Keratinocyte (primary cell): ENCODE measurements at regions not wholly inside any gene's neighbourhood (a gene's known extent, or its start where the extent isn't known, plus 50 kb on each side); places are given as distances from the start of the nearest gene placed in this dataset.

ENCODE experiments used
- DNase-seq: peaks from one replicate; pipeline ENCODE4 v3.0.0-alpha.2; 2011; ENCODE audit warnings: low read depth, missing footprints, low spot score
- FAIRE-seq: peaks from 2 replicates; lab custom pipeline; 2011; peaks lifted over from hg19 to GRCh38; lab: Jason Lieb, UNC
- H2AFZ ChIP-seq: 2 replicates; pipeline ENCODE4 v1.6.0; 2012; ENCODE audit warnings: low read length, control low read depth, inconsistent platforms; ENCODE audit not compliant: control insufficient read depth
- H3K27ac ChIP-seq: 2 replicates; pipeline ENCODE4 v1.5.1; 2011; ENCODE audit warnings: low read length; ENCODE audit not compliant: control insufficient read depth, insufficient read depth
- H3K27me3 ChIP-seq: 3 replicates; pipeline ENCODE4 v1.6.0; 2011; ENCODE audit warnings: low read length; ENCODE audit not compliant: control insufficient read depth, insufficient read depth; ENCODE audit errors: extremely low read depth
- H3K36me3 ChIP-seq, 2 experiments: 2 replicates in 1 of 2; 3 replicates in 1 of 2; pipeline ENCODE4 v1.5.1; 2011; ENCODE audit warnings: low read length in 2 of 2, mild to moderate bottlenecking in 1 of 2; ENCODE audit not compliant: control insufficient read depth in 2 of 2, insufficient read depth in 2 of 2; ENCODE audit errors: extremely low read depth in 1 of 2
- H3K4me1 ChIP-seq: 3 replicates; pipeline ENCODE4 v1.5.1; 2011; ENCODE audit warnings: low read length; ENCODE audit not compliant: control insufficient read depth, insufficient read depth; ENCODE audit errors: extremely low read depth
- H3K4me2 ChIP-seq: 3 replicates; pipeline ENCODE4 v1.6.0; 2011; ENCODE audit warnings: low read depth, low read length; ENCODE audit not compliant: control insufficient read depth, insufficient read depth; ENCODE audit errors: extremely low read depth
- H3K4me3 ChIP-seq, 3 experiments: fragments of 200-600 bp in 1 of 3; sonication (generic) in 1 of 3; 2 replicates in 2 of 3; 3 replicates in 1 of 3; pipeline ENCODE4 v1.5.1; 2011 to 2016; ENCODE audit warnings: low read length in 3 of 3, mild to moderate bottlenecking in 3 of 3, control low read depth in 2 of 3, inconsistent platforms in 1 of 3, low read depth in 1 of 3, mixed read lengths in 1 of 3, mixed run types in 1 of 3, moderate library complexity in 1 of 3; ENCODE audit not compliant: control insufficient read depth in 2 of 3, insufficient read depth in 2 of 3; ENCODE audit errors: extremely low read depth in 1 of 3
- H3K79me2 ChIP-seq: 2 replicates; pipeline ENCODE4 v1.6.0; 2012; ENCODE audit warnings: low read length; ENCODE audit not compliant: control insufficient read depth, insufficient read depth
- H3K9ac ChIP-seq: 3 replicates; pipeline ENCODE4 v1.6.0; 2011; ENCODE audit warnings: low read length; ENCODE audit not compliant: control insufficient read depth, insufficient read depth; ENCODE audit errors: extremely low read depth
- H3K9me1 ChIP-seq: 3 replicates; pipeline ENCODE4 v1.6.0; 2011; ENCODE audit warnings: low read length; ENCODE audit not compliant: control insufficient read depth, insufficient read depth; ENCODE audit errors: extremely low read depth
- H3K9me3 ChIP-seq: 2 replicates; pipeline ENCODE4 v1.5.1; 2012; ENCODE audit warnings: low read depth, low read length; ENCODE audit not compliant: control insufficient read depth
- H4K20me1 ChIP-seq: 3 replicates; pipeline ENCODE4 v1.6.0; 2011; ENCODE audit warnings: low read length; ENCODE audit not compliant: control insufficient read depth, insufficient read depth; ENCODE audit errors: extremely low read depth
- EZH2 ChIP-seq: IDR thresholded peaks from one replicate; pipeline ENCODE4 v1.6.1; 2012; ENCODE audit warnings: inconsistent platforms, mild to moderate bottlenecking, low read length, moderate library complexity
- dilution Hi-C: fragments of 300-500 bp; cut with MboI; formaldehyde crosslinking; loops from one replicate; pipeline ENCODE4 v1.7.0; 2020; ENCODE audit warnings: low sequenced_read_pairs; ENCODE audit not compliant: extremely low pct_ligation_motif_present
- TF ChIP-seq, protein P1 (sequence below), 3 experiments: IDR thresholded peaks in 1 of 3; conservative IDR thresholded peaks in 1 of 3; optimal IDR thresholded peaks in 1 of 3; 2 replicates in 2 of 3; 3 replicates in 1 of 3; pipeline versions ENCODE3 to v1.5.1; 2011; ENCODE audit warnings: low read length in 3 of 3, mild to moderate bottlenecking in 3 of 3, moderate library complexity in 2 of 3, control low read depth in 1 of 3, inconsistent platforms in 1 of 3; ENCODE audit not compliant: insufficient read depth in 2 of 3; ENCODE audit errors: extremely low read depth in 1 of 3

DNA sequence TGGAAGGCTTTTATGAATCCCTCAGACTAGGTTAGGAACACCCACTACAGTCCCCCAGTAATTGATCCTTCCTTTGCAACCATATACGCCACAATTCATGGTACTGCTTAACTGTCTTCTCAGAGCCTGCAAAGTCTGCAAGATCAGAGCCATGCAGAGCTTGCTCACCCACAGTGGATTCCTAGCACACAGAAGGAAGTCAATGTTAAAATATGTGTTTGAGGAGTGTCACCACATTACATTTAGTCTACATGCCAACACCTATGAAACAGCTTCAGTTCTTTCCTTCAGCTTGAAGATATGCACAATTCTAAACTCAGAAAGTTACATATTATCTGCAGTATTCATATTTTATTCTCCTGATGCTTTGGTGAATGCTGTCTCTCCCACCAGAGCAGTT, 138.5 kb downstream of the NDUFA12 start:
- Histone ChIP-seq H3K9me1 (no peaks in the 10 kb centered on the region), H3K9ac (no peak overlapping the region), H3K4me1 (no peaks in the 10 kb centered on the region), H3K4me3 (no peak overlapping the region), H3K27me3 (peaks cover 2% of the 10 kb centered on the region), H3K27ac (no peak overlapping the region), H4K20me1 (no peaks in the 10 kb centered on the region), H2AFZ (no peak overlapping the region), H3K36me3 (no peaks in the 10 kb centered on the region), H3K9me3 (no peaks in the 10 kb centered on the region), H3K79me2 (no peaks in the 10 kb centered on the region), H3K4me2 (no peak overlapping the region)
- dilution Hi-C loops = no loop called here
- DNase-seq = no peak
- no peak for FAIRE-seq
- TF ChIP-seq EZH2 = no peak
- TF ChIP-seq, protein P1, sequence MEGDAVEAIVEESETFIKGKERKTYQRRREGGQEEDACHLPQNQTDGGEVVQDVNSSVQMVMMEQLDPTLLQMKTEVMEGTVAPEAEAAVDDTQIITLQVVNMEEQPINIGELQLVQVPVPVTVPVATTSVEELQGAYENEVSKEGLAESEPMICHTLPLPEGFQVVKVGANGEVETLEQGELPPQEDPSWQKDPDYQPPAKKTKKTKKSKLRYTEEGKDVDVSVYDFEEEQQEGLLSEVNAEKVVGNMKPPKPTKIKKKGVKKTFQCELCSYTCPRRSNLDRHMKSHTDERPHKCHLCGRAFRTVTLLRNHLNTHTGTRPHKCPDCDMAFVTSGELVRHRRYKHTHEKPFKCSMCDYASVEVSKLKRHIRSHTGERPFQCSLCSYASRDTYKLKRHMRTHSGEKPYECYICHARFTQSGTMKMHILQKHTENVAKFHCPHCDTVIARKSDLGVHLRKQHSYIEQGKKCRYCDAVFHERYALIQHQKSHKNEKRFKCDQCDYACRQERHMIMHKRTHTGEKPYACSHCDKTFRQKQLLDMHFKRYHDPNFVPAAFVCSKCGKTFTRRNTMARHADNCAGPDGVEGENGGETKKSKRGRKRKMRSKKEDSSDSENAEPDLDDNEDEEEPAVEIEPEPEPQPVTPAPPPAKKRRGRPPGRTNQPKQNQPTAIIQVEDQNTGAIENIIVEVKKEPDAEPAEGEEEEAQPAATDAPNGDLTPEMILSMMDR (optimal IDR thresholded peaks at IDR 0.05 in 1 of 3, IDR thresholded peaks at IDR 0.05 in 1 of 3, conservative IDR thresholded peaks at IDR 0.05 in 1 of 3; ENCODE audit: extremely low read depth in 1 of 3, insufficient read depth in 2 of 3, low read length in 3 of 3) = no peak

DNA sequence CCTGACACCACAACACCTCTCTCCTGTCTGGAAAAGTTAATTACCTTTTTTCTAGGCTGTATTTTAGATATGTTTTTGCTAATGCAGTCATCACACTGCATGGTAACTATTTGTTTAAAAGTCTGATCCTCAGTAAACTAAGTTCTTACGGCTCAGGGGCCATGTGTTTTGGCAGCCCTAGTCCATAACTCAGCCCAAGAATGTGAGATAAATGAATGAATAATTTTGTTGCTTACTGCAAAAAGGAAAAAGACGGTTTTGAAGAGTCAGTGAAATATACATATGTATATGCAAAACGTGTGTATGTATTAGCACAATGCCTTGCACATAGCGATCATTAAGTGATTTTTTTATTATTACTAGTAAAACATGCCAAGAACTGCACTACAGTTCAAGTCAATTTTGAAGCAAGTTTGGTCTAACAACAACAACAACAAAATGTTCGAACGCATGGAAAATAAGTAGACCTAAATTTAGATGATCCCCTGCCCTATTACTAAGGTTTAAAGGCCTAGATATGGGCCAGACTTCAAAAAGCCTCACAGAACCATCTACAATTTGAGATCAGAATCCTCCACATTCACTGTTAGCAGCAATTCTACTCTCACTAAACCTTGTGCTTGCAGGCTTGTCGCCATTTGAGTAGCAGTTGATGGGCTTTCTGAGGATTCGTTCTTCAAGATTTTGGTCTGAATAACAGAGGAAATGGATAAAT, 140.0 kb downstream of the NDUFA12 start:
- Histone ChIP-seq H3K9me1 (no peaks in the 10 kb centered on the region), H3K9me3 (no peaks in the 10 kb centered on the region), H3K4me3 (no peak overlapping the region), H3K9ac (no peak overlapping the region), H3K36me3 (no peaks in the 10 kb centered on the region), H3K79me2 (no peaks in the 10 kb centered on the region), H3K4me2 (no peak overlapping the region), H3K4me1 (no peaks in the 10 kb centered on the region), H3K27me3 (peaks cover 6% of the 10 kb centered on the region), H4K20me1 (no peaks in the 10 kb centered on the region), H3K27ac (no peak overlapping the region), H2AFZ (no peak overlapping the region)
- DNase-seq = no peak
- FAIRE-seq = no peak
- TF ChIP-seq, protein P1 (optimal IDR thresholded peaks at IDR 0.05 in 1 of 3, IDR thresholded peaks at IDR 0.05 in 1 of 3, conservative IDR thresholded peaks at IDR 0.05 in 1 of 3; ENCODE audit: extremely low read depth in 1 of 3, insufficient read depth in 2 of 3, low read length in 3 of 3) = no peak
- no peak for TF ChIP-seq EZH2
- dilution Hi-C loops = no loop called here
